ENCODE measurements at regions not wholly inside any gene's neighbourhood (a gene's known extent, or its start where the extent isn't known, plus 50 kb on each side); places are given as distances from the start of the nearest gene placed in this dataset.

- Histone ChIP-seq H3K27me3 (ENCODE audit: insufficient read depth) (no peaks in the 10 kb centered on the region), H3K79me2 (replicated peaks; ENCODE audit: insufficient read depth) (no peaks in the 10 kb centered on the region), H3K4me2 (peak overlapping the region; percentile 29; the same call in 1 of the 2 replicates), H2AFZ (peak overlapping the region; percentile 45), H3K36me3 (ENCODE audit: insufficient read depth) (no peaks in the 10 kb centered on the region), H3K4me1 (ENCODE audit: insufficient read depth) (peaks cover 48% of the 10 kb centered on the region), H3K27ac (ENCODE audit: low read depth) (peak overlapping the region; percentile 56; the same call in 1 of the 2 replicates), H4K20me1 (replicated peaks; ENCODE audit: insufficient read depth) (no peaks in the 10 kb centered on the region), H3K9me2 (ENCODE audit: insufficient read depth) (no peaks in the 10 kb centered on the region), H3F3A (replicated peaks; ENCODE audit: low read depth) (no peaks in the 10 kb centered on the region), H3K4me3 (no peak overlapping the region)
- Mint-ChIP-seq H3K4me1 (peaks cover 44% of the 10 kb centered on the region), H3K36me3 (ENCODE audit: low read depth) (peaks cover 10% of the 10 kb centered on the region; the same call in 2 of the 3 replicates), H3K4me3 (no peak overlapping the region), H3K9me3 (no peaks in the 10 kb centered on the region), H3K27me3 (ENCODE audit: insufficient read depth, low read depth, poor library complexity) (no peaks in the 10 kb centered on the region), H3K27ac (no peak overlapping the region)
- no peak for TF ChIP-seq POLR2AphosphoS5 (IDR thresholded peaks at IDR 0.05; ENCODE audit: low read depth)
- TF ChIP-seq ZNF462 (CRISPR knock-in tag; IDR thresholded peaks at IDR 0.05): peak; percentile 75; the same call in 1 of the 2 replicates
- TF ChIP-seq EZH2 (IDR thresholded peaks at IDR 0.05; ENCODE audit: low read depth, unreplicated experiment): no peak
- TF ChIP-seq NANOG (IDR thresholded peaks at IDR 0.05; ENCODE audit: borderline replicate concordance): no peak
- no peak for TF ChIP-seq CREB1 (CRISPR knock-in tag; IDR thresholded peaks at IDR 0.05; ENCODE audit: low read depth)
- DNase-seq (ENCODE audit: low spot score): peak; percentile 54
- ATAC-seq: peak; percentile 65
These were observed 192.6 kb upstream of the KIF2B start for GRCh38 chr17:53630115-53630514.

- Mint-ChIP-seq H3K36me3 (ENCODE audit: low read depth) (peaks cover 10% of the 10 kb centered on the region; the same call in 2 of the 3 replicates), H3K4me1 (peaks cover 44% of the 10 kb centered on the region), H3K4me3 (no peak overlapping the region), H3K9me3 (no peaks in the 10 kb centered on the region), H3K27ac (no peak overlapping the region), H3K27me3 (ENCODE audit: insufficient read depth, low read depth, poor library complexity) (no peaks in the 10 kb centered on the region)
- Histone ChIP-seq H3K4me3 (no peak overlapping the region), H3K4me1 (ENCODE audit: insufficient read depth) (peaks cover 48% of the 10 kb centered on the region), H3K27me3 (ENCODE audit: insufficient read depth) (no peaks in the 10 kb centered on the region), H4K20me1 (replicated peaks; ENCODE audit: insufficient read depth) (no peaks in the 10 kb centered on the region), H3K9me2 (ENCODE audit: insufficient read depth) (no peaks in the 10 kb centered on the region), H3K27ac (ENCODE audit: low read depth) (no peak overlapping the region), H3K79me2 (replicated peaks; ENCODE audit: insufficient read depth) (no peaks in the 10 kb centered on the region), H3K36me3 (ENCODE audit: insufficient read depth) (no peaks in the 10 kb centered on the region), H3K4me2 (0 out of 2 replicates have a peak overlapping the region, but pooled peaks have one; percentile 29), H2AFZ (peak overlapping the region; percentile 7), H3F3A (replicated peaks; ENCODE audit: low read depth) (no peaks in the 10 kb centered on the region)
- ATAC-seq (no peak), DNase-seq (ENCODE audit: low spot score) (no peak)
- TF ChIP-seq NANOG (IDR thresholded peaks at IDR 0.05; ENCODE audit: borderline replicate concordance) (no peak), ZNF331 (CRISPR knock-in tag; IDR thresholded peaks at IDR 0.05; ENCODE audit: low read depth) (no peak), ZNF462 (CRISPR knock-in tag; IDR thresholded peaks at IDR 0.05) (no peak)
These were observed 193.5 kb upstream of the KIF2B start for GRCh38 chr17:53629188-53629587.

Data from GM23338 (cell line).